ENCODE measurements at regions not wholly inside any gene's neighbourhood (a gene's known extent, or its start where the extent isn't known, plus 50 kb on each side); places are given as distances from the start of the nearest gene placed in this dataset.

GRCh38 chr6:15033850-15034203 lies 212.0 kb upstream of the JARID2 start:
- H3K27ac Mint-ChIP-seq = no peak overlapping the region
- H3K4me3 Mint-ChIP-seq = no peak overlapping the region
- Histone ChIP-seq H3K56ac (ENCODE audit: insufficient read length, low read depth, low read length) (no peak overlapping the region), H4K20me1 (ENCODE audit: control insufficient read depth, insufficient read depth, insufficient read length) (no peaks in the 10 kb centered on the region), H3K9me3 (ENCODE audit: control insufficient read depth, low read depth, low read length) (no peaks in the 10 kb centered on the region), H2BK5ac (ENCODE audit: insufficient read length, low read length) (no peak overlapping the region), H3K4me1 (ENCODE audit: insufficient read depth, low read length) (peaks cover 3% of the 10 kb centered on the region; the same call in 1 of the 2 replicates), H2BK15ac (ENCODE audit: low read depth, low read length) (no peak overlapping the region), H4K8ac (replicated peaks; ENCODE audit: insufficient read length, low read depth, low read length) (no peak overlapping the region), H3K23me2 (ENCODE audit: insufficient read length, low read depth, low read length, poor library complexity, severe bottlenecking) (no peaks in the 10 kb centered on the region), H3T11ph (ENCODE audit: low read length) (no peak overlapping the region), H3K18ac (ENCODE audit: insufficient read length, low read depth, low read length) (no peak overlapping the region), H3K79me1 (ENCODE audit: insufficient read depth, low read depth, low read length, poor library complexity, severe bottlenecking) (no peaks in the 10 kb centered on the region), H3K23ac (ENCODE audit: insufficient read length, low read depth, low read length) (no peak overlapping the region), H2BK12ac (ENCODE audit: insufficient read length, low read depth, low read length) (no peak overlapping the region), H2AFZ (ENCODE audit: low read length) (no peak overlapping the region), H3K79me2 (ENCODE audit: insufficient read depth, low read length) (no peaks in the 10 kb centered on the region), H3K14ac (ENCODE audit: insufficient read depth, low read length) (no peak overlapping the region), H3K27me3 (ENCODE audit: insufficient read depth, low read length) (no peaks in the 10 kb centered on the region), H2BK120ac (ENCODE audit: low read depth, low read length, poor library complexity, severe bottlenecking) (no peak overlapping the region), H3K9ac (ENCODE audit: extremely low read depth, insufficient read length, low read length) (no peak overlapping the region), H2AK5ac (ENCODE audit: insufficient read length, low read length) (no peak overlapping the region), H3K4me2 (ENCODE audit: insufficient read depth, insufficient read length, low read length) (no peak overlapping the region), H4K91ac (ENCODE audit: insufficient read length, low read depth, low read length) (no peak overlapping the region), H3K27ac (ENCODE audit: insufficient read length, low read depth, low read length) (no peak overlapping the region), H3K4ac (ENCODE audit: low read depth, low read length) (no peak overlapping the region), H2BK20ac (ENCODE audit: low read depth, low read length, poor library complexity, severe bottlenecking) (no peak overlapping the region), H4K5ac (ENCODE audit: insufficient read length, low read depth, low read length) (no peak overlapping the region)
- no peak for DNase-seq
- no peaks in the 10 kb centered on the region for H3K27me3 Mint-ChIP-seq (ENCODE audit: low read depth)
- no CpG with 5 or more reads among the region's 10 CpGs for WGBS (ENCODE audit: extremely low coverage, insufficient read length, low lambda C conversion rate)
- TF ChIP-seq CTCF (conservative IDR thresholded peaks at IDR 0.05) = no peak
- H3K9me3 Mint-ChIP-seq = peaks cover 14 to 16% of the 10 kb centered on the region in 2 experiments
- peaks cover 45 to 48% of the 10 kb centered on the region in 2 experiments for H3K4me1 Mint-ChIP-seq
- H3K36me3 Mint-ChIP-seq (ENCODE audit: insufficient read depth in 1 of 3, low read depth in 3 of 3) = peaks cover 0 to 22% (median 6%) of the 10 kb centered on the region in 3 experiments; a peak in 6 of 7 replicates
